Suprapubic skin (tissue), 4 donors: ENCODE measurements at regions not wholly inside any gene's neighbourhood (a gene's known extent, or its start where the extent isn't known, plus 50 kb on each side); places are given as distances from the start of the nearest gene placed in this dataset.
A peak's percentile ranks its signal among the peaks of the same experiment; 100 is the strongest.

Source experiments
- DNase-seq, 2 donors: peaks; one replicate each; pipeline ENCODE4 v3.0.0-alpha.2; 2019; ENCODE audit warnings: low spot score in 2 of 2
- H3K27ac ChIP-seq: fragments of 200-600 bp; sonication (generic); one replicate; pipeline ENCODE4 v1.5.1; 2019
- H3K27me3 ChIP-seq: fragments of 200-600 bp; sonication (generic); one replicate; pipeline ENCODE4 v1.5.1; 2019
- H3K36me3 ChIP-seq: fragments of 200-600 bp; sonication (generic); one replicate; pipeline ENCODE4 v1.5.1; 2019
- H3K4me1 ChIP-seq: fragments of 200-600 bp; sonication (generic); one replicate; pipeline ENCODE4 v1.5.1; 2019
- H3K4me3 ChIP-seq: fragments of 200-600 bp; sonication (generic); one replicate; pipeline ENCODE4 v1.5.1; 2019; ENCODE audit warnings: mild to moderate bottlenecking
- H3K9me3 ChIP-seq: fragments of 200-600 bp; sonication (generic); one replicate; pipeline ENCODE4 v1.5.1; 2019
- CTCF ChIP-seq, 2 donors: fragments of 200-600 bp in 1 of 2; fragments of 450-650 bp in 1 of 2; sonication (generic) in 1 of 2; IDR thresholded peaks; one replicate each; pipeline ENCODE4 v1.5.1; 2016 to 2019; ENCODE audit warnings: antibody characterized with exemption in 2 of 2, mild to moderate bottlenecking in 1 of 2, moderate library complexity in 1 of 2
- EP300 ChIP-seq: sonication (generic); formaldehyde crosslinking; IDR thresholded peaks from one replicate; pipeline ENCODE4 v1.6.1; 2017; ENCODE audit warnings: antibody characterized with exemption
- POLR2A ChIP-seq, 2 donors: fragments of 450-650 bp; IDR thresholded peaks; one replicate each; pipeline ENCODE4 v1.6.1; 2017; ENCODE audit warnings: antibody characterized with exemption in 2 of 2, mild to moderate bottlenecking in 2 of 2, moderate library complexity in 2 of 2
- POLR2AphosphoS5 ChIP-seq, 3 donors: sonication (generic); formaldehyde crosslinking; IDR thresholded peaks; one replicate each; pipeline ENCODE4 v1.6.1; 2017; ENCODE audit warnings: antibody characterized with exemption in 3 of 3
- WGBS: methylation state at CpG from one replicate; pipeline ENCODE4 v1.1.5; 2018; 5-methylcytosine and 5-hydroxymethylcytosine counted together

GRCh38 chr7:131021460-131021859 lies 287.5 kb upstream of the KLF14 start:
- Histone ChIP-seq H3K9me3 (no peaks in the 10 kb centered on the region), H3K4me1 (peaks cover 31% of the 10 kb centered on the region), H3K4me3 (no peak overlapping the region), H3K36me3 (peaks cover 11% of the 10 kb centered on the region), H3K27ac (no peak overlapping the region), H3K27me3 (no peaks in the 10 kb centered on the region)
- TF ChIP-seq CTCF (IDR thresholded peaks at IDR 0.05) = no peak
- TF ChIP-seq POLR2AphosphoS5 (IDR thresholded peaks at IDR 0.05) = no peak
- TF ChIP-seq EP300 = no peak
- TF ChIP-seq POLR2A (IDR thresholded peaks at IDR 0.05) = no peak
- 83% methylated on average over 5 of the region's 5 CpGs for WGBS
- DNase-seq = no peak

GRCh38 chr7:131021902-131022301 lies 287.9 kb upstream of the KLF14 start:
- Histone ChIP-seq H3K4me3 (no peak overlapping the region), H3K9me3 (no peaks in the 10 kb centered on the region), H3K27me3 (no peaks in the 10 kb centered on the region), H3K36me3 (peaks cover 11% of the 10 kb centered on the region), H3K27ac (no peak overlapping the region), H3K4me1 (peaks cover 35% of the 10 kb centered on the region)
- no peak for DNase-seq
- 63% methylated on average over 8 of the region's 8 CpGs for WGBS
- no peak for TF ChIP-seq EP300
- TF ChIP-seq CTCF (IDR thresholded peaks at IDR 0.05) = no peak
- TF ChIP-seq POLR2AphosphoS5 (IDR thresholded peaks at IDR 0.05) = no peak
- TF ChIP-seq POLR2A (IDR thresholded peaks at IDR 0.05) = no peak

- Histone ChIP-seq H3K27me3 (no peaks in the 10 kb centered on the region), H3K4me3 (no peak overlapping the region), H3K4me1 (peaks cover 36% of the 10 kb centered on the region), H3K9me3 (no peaks in the 10 kb centered on the region), H3K36me3 (peaks cover 7% of the 10 kb centered on the region), H3K27ac (no peak overlapping the region)
- WGBS = 66% methylated on average over 7 of the region's 7 CpGs
- DNase-seq = no peak
- no peak for TF ChIP-seq CTCF (IDR thresholded peaks at IDR 0.05)
- TF ChIP-seq POLR2AphosphoS5 (IDR thresholded peaks at IDR 0.05) = no peak
- TF ChIP-seq POLR2A (IDR thresholded peaks at IDR 0.05) = no peak
- no peak for TF ChIP-seq EP300
Observed at GRCh38 chr7:131026297-131027000, 292.4 kb upstream of the KLF14 start.

GRCh38 chr7:131027287-131027773 lies 293.3 kb upstream of the KLF14 start:
- peaks cover 7% of the 10 kb centered on the region for H3K36me3 ChIP-seq
- peaks cover 36% of the 10 kb centered on the region for H3K4me1 ChIP-seq
- TF ChIP-seq POLR2A (IDR thresholded peaks at IDR 0.05) (no peak), CTCF (IDR thresholded peaks at IDR 0.05) (no peak), EP300 (no peak), POLR2AphosphoS5 (IDR thresholded peaks at IDR 0.05) (no peak)

GRCh38 chr7:131028295-131028694 lies 294.3 kb upstream of the KLF14 start:
- no peaks in the 10 kb centered on the region for H3K27me3 ChIP-seq
- DNase-seq = no peak
- H3K9me3 ChIP-seq = no peaks in the 10 kb centered on the region
- no peaks in the 10 kb centered on the region for H3K36me3 ChIP-seq
- 73% methylated on average over 2 of the region's 2 CpGs for WGBS
- no peak overlapping the region for H3K4me3 ChIP-seq
- H3K4me1 ChIP-seq = peaks cover 36% of the 10 kb centered on the region
- TF ChIP-seq EP300 = no peak
- no peak for TF ChIP-seq CTCF (IDR thresholded peaks at IDR 0.05)
- TF ChIP-seq POLR2A (IDR thresholded peaks at IDR 0.05) = no peak
- TF ChIP-seq POLR2AphosphoS5 (IDR thresholded peaks at IDR 0.05) = no peak
- peak overlapping the region; percentile 54 for H3K27ac ChIP-seq

More at GRCh38 chr7:131027287-131027773, 293.3 kb upstream of the KLF14 start:
- WGBS = 39% methylated on average over 8 of the region's 8 CpGs
- Histone ChIP-seq H3K27me3 (no peaks in the 10 kb centered on the region), H3K4me3 (no peak overlapping the region), H3K27ac (no peak overlapping the region), H3K9me3 (no peaks in the 10 kb centered on the region)
- no peak for DNase-seq
